CD4-positive, alpha-beta T cell (primary cell): ENCODE measurements at regions not wholly inside any gene's neighbourhood (a gene's known extent, or its start where the extent isn't known, plus 50 kb on each side); places are given as distances from the start of the nearest gene placed in this dataset.

Source experiments
- ATAC-seq: fragments of 200-7000 bp; cut with Tn5 transposase; one replicate; pipeline ENCODE4 v1.10.0; 2022; ENCODE audit warnings: mild to moderate bottlenecking; ENCODE audit not compliant: poor library complexity
- CTCF ChIA-PET: fragments of 350-600 bp; sonication (Branson Sonifier 250); formaldehyde crosslinking; loops from one replicate; lab custom pipeline; 2021; ENCODE audit warnings: antibody characterized with exemption, inconsistent platforms; lab: Charles Lee
- POLR2A ChIA-PET: fragments of 350-600 bp; sonication (Branson Sonifier 250); formaldehyde crosslinking; loops from one replicate; lab custom pipeline; 2021; ENCODE audit warnings: antibody characterized with exemption, inconsistent platforms; lab: Charles Lee
- DNase-seq, 14 experiments: peaks; one replicate each; pipeline ENCODE4 v3.0.0-alpha.2; 2013 to 2020; ENCODE audit warnings: mixed read lengths in 2 of 14
- H3K27ac ChIP-seq, 2 donors: one replicate each; pipeline versions ENCODE4 v1.5.1 to v1.7.0; 2013; ENCODE audit warnings: low read length in 2 of 2, low read depth in 1 of 2, mild to moderate bottlenecking in 1 of 2
- H3K27me3 ChIP-seq, 2 experiments: 1 replicate in 1 of 2; 2 replicates in 1 of 2; pipeline versions ENCODE4 v1.6.1 to v1.7.0; 2013; ENCODE audit warnings: low read length in 2 of 2, control low read depth in 1 of 2, mild to moderate bottlenecking in 1 of 2, moderate library complexity in 1 of 2; ENCODE audit not compliant: insufficient read depth in 2 of 2, control insufficient read depth in 1 of 2
- H3K36me3 ChIP-seq: one replicate; pipeline ENCODE4 v1.6.1; 2013; ENCODE audit warnings: low read length, control low read depth; ENCODE audit not compliant: insufficient read depth
- H3K4me1 ChIP-seq: one replicate; pipeline ENCODE4 v1.6.1; 2013; ENCODE audit warnings: low read length, control low read depth; ENCODE audit not compliant: insufficient read depth
- H3K4me3 ChIP-seq: one replicate; pipeline ENCODE4 v1.5.1; 2013; ENCODE audit warnings: mild to moderate bottlenecking, low read length, moderate library complexity
- H3K9me3 ChIP-seq, 2 experiments: 1 replicate in 1 of 2; 2 replicates in 1 of 2; pipeline versions ENCODE4 v1.6.1 to v1.7.0; 2013; ENCODE audit warnings: low read length in 2 of 2, mild to moderate bottlenecking in 2 of 2, control low read depth in 1 of 2, moderate library complexity in 1 of 2; ENCODE audit not compliant: control insufficient read depth in 1 of 2, insufficient read depth in 1 of 2
- H3K27ac Mint-ChIP-seq: one replicate; pipeline ENCODE4 v1.8.0; 2020; ENCODE audit warnings: mixed read lengths
- H3K27me3 Mint-ChIP-seq: one replicate; pipeline ENCODE4 v1.8.0; 2021; ENCODE audit warnings: mixed read lengths
- H3K36me3 Mint-ChIP-seq: one replicate; pipeline ENCODE4 v1.8.0; 2021; ENCODE audit warnings: low read depth, mixed read lengths
- H3K4me1 Mint-ChIP-seq: one replicate; pipeline ENCODE4 v1.8.0; 2021; ENCODE audit warnings: low read depth, mixed read lengths
- H3K4me3 Mint-ChIP-seq: one replicate; pipeline ENCODE4 v1.8.0; 2020; ENCODE audit warnings: mild to moderate bottlenecking, mixed read lengths
- H3K9me3 Mint-ChIP-seq: one replicate; pipeline ENCODE4 v1.8.0; 2020; ENCODE audit warnings: mixed read lengths
- CTCF ChIP-seq: fragments of 200-600 bp; IDR thresholded peaks from one replicate; pipeline ENCODE4 v1.8.0; 2022; ENCODE audit warnings: antibody characterized with exemption, mild to moderate bottlenecking
- intact Hi-C, 2 experiments: fragments of 100-400 bp; cut with DNase I in 1 of 2; cut with micrococcal nuclease in 1 of 2; formaldehyde crosslinking; loops; one replicate each; pipeline versions ENCODE4 v1.15.1 to v1.9.0; 2023 to 2025; cut with DNase I, micrococcal nuclease

- no peaks in the 10 kb centered on the region for H3K27me3 ChIP-seq
- Mint-ChIP-seq H3K9me3 (no peaks in the 10 kb centered on the region), H3K36me3 (no peaks in the 10 kb centered on the region), H3K27me3 (no peaks in the 10 kb centered on the region), H3K4me3 (no peak overlapping the region), H3K27ac (no peak overlapping the region), H3K4me1 (no peaks in the 10 kb centered on the region)
- no peak overlapping the region for H3K4me3 ChIP-seq
- intact Hi-C loops: no loop called here
- H3K27ac ChIP-seq: no peak overlapping the region
- no peaks in the 10 kb centered on the region for H3K9me3 ChIP-seq
- ChIA-PET POLR2A (no interaction called here), CTCF (no interaction called here)
- no peaks in the 10 kb centered on the region for H3K4me1 ChIP-seq
- TF ChIP-seq CTCF: no peak
- H3K36me3 ChIP-seq: no peaks in the 10 kb centered on the region
- ATAC-seq: no peak
- DNase-seq: no peak
Measured at GRCh38 chr5:89147031-89147430, 264.0 kb upstream of the MEF2C start.

- TF ChIP-seq CTCF: no peak
- POLR2A ChIA-PET: no interaction called here
- no peaks in the 10 kb centered on the region for H3K9me3 Mint-ChIP-seq
- H3K4me3 ChIP-seq: no peak overlapping the region
- no peaks in the 10 kb centered on the region for H3K4me1 Mint-ChIP-seq
- no peak overlapping the region for H3K4me3 Mint-ChIP-seq
- no peak for DNase-seq
- H3K27me3 ChIP-seq: no peaks in the 10 kb centered on the region
- H3K9me3 ChIP-seq: no peaks in the 10 kb centered on the region
- no peaks in the 10 kb centered on the region for H3K27me3 Mint-ChIP-seq
- no peak overlapping the region for H3K27ac ChIP-seq
- H3K4me1 ChIP-seq: no peaks in the 10 kb centered on the region
- H3K36me3 Mint-ChIP-seq: no peaks in the 10 kb centered on the region
- intact Hi-C loops: no loop called here
- no peak for ATAC-seq
- CTCF ChIA-PET: interaction anchor here (0.6 kb wide), 1 partner anchor 578 kb away, joined by 3 read pairs; no protein-coding TSS in a partner anchor
- H3K27ac Mint-ChIP-seq: no peak overlapping the region
- no peaks in the 10 kb centered on the region for H3K36me3 ChIP-seq
Measured at GRCh38 chr5:89137148-89137547, 254.2 kb upstream of the MEF2C start.

- Mint-ChIP-seq H3K36me3 (no peaks in the 10 kb centered on the region), H3K27me3 (no peaks in the 10 kb centered on the region), H3K9me3 (no peaks in the 10 kb centered on the region), H3K4me1 (no peaks in the 10 kb centered on the region), H3K4me3 (no peak overlapping the region), H3K27ac (no peak overlapping the region)
- Histone ChIP-seq H3K27ac (no peak overlapping the region), H3K27me3 (no peaks in the 10 kb centered on the region), H3K4me1 (no peaks in the 10 kb centered on the region), H3K4me3 (no peak overlapping the region), H3K9me3 (no peaks in the 10 kb centered on the region), H3K36me3 (no peaks in the 10 kb centered on the region)
- ChIA-PET POLR2A (no interaction called here), CTCF (no interaction called here)
- ATAC-seq (no peak), DNase-seq (no peak)
- intact Hi-C loops: no loop called here
- no peak for TF ChIP-seq CTCF
Measured at GRCh38 chr5:89133975-89134374, 251.0 kb upstream of the MEF2C start.
